ENCODE measurements at regions not wholly inside any gene's neighbourhood (a gene's known extent, or its start where the extent isn't known, plus 50 kb on each side); places are given as distances from the start of the nearest gene placed in this dataset.

DNA sequence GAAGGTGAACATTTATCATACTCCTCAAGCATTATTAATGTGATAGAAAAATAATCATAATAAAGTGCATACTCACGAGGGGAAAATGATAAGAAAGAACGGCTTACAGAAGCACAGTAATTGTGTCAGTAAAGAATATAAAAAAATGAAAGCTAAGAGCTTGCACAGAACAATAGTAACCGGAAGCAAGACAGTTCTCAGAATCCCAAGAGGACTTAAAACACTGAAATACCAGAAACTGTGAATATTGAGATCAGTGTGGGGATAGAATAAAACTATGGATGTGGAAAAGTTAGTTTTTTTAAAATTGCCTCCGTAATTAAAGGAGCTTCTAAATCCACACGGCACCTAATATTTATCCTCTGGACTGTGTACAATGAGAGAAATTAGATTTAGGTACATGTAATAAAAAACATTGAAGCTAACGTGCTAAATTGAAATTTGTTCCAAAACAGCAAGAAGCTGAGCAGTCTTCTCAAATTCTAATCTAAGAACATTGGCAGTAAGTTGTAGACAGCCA, 482.7 kb downstream of the SLITRK6 start:
- TF ChIP-seq, protein P1, sequence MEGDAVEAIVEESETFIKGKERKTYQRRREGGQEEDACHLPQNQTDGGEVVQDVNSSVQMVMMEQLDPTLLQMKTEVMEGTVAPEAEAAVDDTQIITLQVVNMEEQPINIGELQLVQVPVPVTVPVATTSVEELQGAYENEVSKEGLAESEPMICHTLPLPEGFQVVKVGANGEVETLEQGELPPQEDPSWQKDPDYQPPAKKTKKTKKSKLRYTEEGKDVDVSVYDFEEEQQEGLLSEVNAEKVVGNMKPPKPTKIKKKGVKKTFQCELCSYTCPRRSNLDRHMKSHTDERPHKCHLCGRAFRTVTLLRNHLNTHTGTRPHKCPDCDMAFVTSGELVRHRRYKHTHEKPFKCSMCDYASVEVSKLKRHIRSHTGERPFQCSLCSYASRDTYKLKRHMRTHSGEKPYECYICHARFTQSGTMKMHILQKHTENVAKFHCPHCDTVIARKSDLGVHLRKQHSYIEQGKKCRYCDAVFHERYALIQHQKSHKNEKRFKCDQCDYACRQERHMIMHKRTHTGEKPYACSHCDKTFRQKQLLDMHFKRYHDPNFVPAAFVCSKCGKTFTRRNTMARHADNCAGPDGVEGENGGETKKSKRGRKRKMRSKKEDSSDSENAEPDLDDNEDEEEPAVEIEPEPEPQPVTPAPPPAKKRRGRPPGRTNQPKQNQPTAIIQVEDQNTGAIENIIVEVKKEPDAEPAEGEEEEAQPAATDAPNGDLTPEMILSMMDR (IDR thresholded peaks at IDR 0.05) = no peak
- TF ChIP-seq EP300 (IDR thresholded peaks at IDR 0.05) (no peak), POLR2A (IDR thresholded peaks at IDR 0.05) (no peak)

All from tibial nerve (tissue), 4 donors.